ENCODE measurements at regions not wholly inside any gene's neighbourhood (a gene's known extent, or its start where the extent isn't known, plus 50 kb on each side); places are given as distances from the start of the nearest gene placed in this dataset.
A peak's percentile ranks its signal among the peaks of the same experiment; 100 is the strongest.

DNA sequence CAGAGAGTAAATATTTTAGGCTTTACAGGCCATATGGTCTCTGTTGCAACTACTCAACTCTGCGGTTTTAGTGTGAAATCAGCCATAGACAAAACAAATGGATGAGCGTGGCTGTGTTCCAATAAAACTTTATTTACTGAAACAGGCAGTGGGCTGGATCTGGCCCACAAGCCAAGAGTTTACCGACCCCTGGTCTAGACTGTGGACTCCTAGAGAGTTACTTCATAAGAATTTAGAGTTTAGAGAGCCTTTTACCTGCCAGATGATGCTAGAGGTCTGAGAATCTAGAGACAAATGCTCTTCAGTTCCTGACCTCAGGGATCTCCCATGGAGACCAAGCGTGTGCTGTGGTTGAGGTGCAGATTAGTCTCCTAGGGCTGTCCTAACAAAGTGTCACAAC lies 174.8 kb downstream of the PTEN start:
- WGBS, 2 donors = 68 to 82% methylated on average over 4 of the region's 4 CpGs

GRCh38 chr10:88039496-88040200 lies 176.2 kb downstream of the PTEN start:
- no peaks in the 10 kb centered on the region for H3K9me3 ChIP-seq
- no peaks in the 10 kb centered on the region for H3K27me3 ChIP-seq
- peaks cover 12 to 23% (median 16%) of the 10 kb centered on the region in 4 donors for H3K4me1 ChIP-seq
- TF ChIP-seq, protein P1, sequence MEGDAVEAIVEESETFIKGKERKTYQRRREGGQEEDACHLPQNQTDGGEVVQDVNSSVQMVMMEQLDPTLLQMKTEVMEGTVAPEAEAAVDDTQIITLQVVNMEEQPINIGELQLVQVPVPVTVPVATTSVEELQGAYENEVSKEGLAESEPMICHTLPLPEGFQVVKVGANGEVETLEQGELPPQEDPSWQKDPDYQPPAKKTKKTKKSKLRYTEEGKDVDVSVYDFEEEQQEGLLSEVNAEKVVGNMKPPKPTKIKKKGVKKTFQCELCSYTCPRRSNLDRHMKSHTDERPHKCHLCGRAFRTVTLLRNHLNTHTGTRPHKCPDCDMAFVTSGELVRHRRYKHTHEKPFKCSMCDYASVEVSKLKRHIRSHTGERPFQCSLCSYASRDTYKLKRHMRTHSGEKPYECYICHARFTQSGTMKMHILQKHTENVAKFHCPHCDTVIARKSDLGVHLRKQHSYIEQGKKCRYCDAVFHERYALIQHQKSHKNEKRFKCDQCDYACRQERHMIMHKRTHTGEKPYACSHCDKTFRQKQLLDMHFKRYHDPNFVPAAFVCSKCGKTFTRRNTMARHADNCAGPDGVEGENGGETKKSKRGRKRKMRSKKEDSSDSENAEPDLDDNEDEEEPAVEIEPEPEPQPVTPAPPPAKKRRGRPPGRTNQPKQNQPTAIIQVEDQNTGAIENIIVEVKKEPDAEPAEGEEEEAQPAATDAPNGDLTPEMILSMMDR (IDR thresholded peaks at IDR 0.05) = no peak
- TF ChIP-seq EP300 (IDR thresholded peaks at IDR 0.05) (no peak), POLR2A (IDR thresholded peaks at IDR 0.05) (no peak), POLR2AphosphoS5 (IDR thresholded peaks at IDR 0.05) (no peak)
- ATAC-seq (ENCODE audit: low FRiP score in 2 of 2) = no peak
- H3K4me3 ChIP-seq = no peak overlapping the region
- DNase-seq = no peak
- WGBS, 2 donors = 65 to 78% methylated on average over 6 of the region's 6 CpGs
- no peaks in the 10 kb centered on the region for H3K36me3 ChIP-seq
- no peak overlapping the region for H3K27ac ChIP-seq

More for the DNA sequence above, 174.8 kb downstream of the PTEN start:
- peaks cover 9 to 21% (median 14%) of the 10 kb centered on the region in 4 donors for H3K4me1 ChIP-seq
- H3K27ac ChIP-seq = no peak overlapping the region
- H3K4me3 ChIP-seq = no peak overlapping the region
- H3K9me3 ChIP-seq = no peaks in the 10 kb centered on the region
- no peaks in the 10 kb centered on the region for H3K36me3 ChIP-seq
- H3K27me3 ChIP-seq = no peaks in the 10 kb centered on the region
- TF ChIP-seq EP300 (IDR thresholded peaks at IDR 0.05) (no peak), POLR2AphosphoS5 (IDR thresholded peaks at IDR 0.05) (no peak), POLR2A (IDR thresholded peaks at IDR 0.05) (no peak)
- TF ChIP-seq, protein P1 (IDR thresholded peaks at IDR 0.05) = no peak
- no peak for DNase-seq
- no peak for ATAC-seq (ENCODE audit: low FRiP score in 2 of 2)

- no peaks in the 10 kb centered on the region for H3K27me3 ChIP-seq
- ATAC-seq (ENCODE audit: low FRiP score in 2 of 2) (peak in 1 of 2 donors; percentile 44), DNase-seq (no peak)
- TF ChIP-seq, protein P1 (IDR thresholded peaks at IDR 0.05) = no peak
- TF ChIP-seq POLR2AphosphoS5 (IDR thresholded peaks at IDR 0.05) = no peak
- TF ChIP-seq EP300 (IDR thresholded peaks at IDR 0.05) = no peak
- 54 to 59% methylated on average over 11 of the region's 11 CpGs for WGBS, 2 donors
- peak overlapping the region; percentile 64 to 85 (median 76) for H3K27ac ChIP-seq
- no peaks in the 10 kb centered on the region for H3K36me3 ChIP-seq
- H3K4me1 ChIP-seq = peaks cover 12 to 24% (median 18%) of the 10 kb centered on the region in 4 donors
- no peaks in the 10 kb centered on the region for H3K9me3 ChIP-seq
- peak overlapping the region in 1 of 4 donors; percentile 29 for H3K4me3 ChIP-seq
Measured at GRCh38 chr10:88041243-88042159, 178.1 kb downstream of the PTEN start.

DNA sequence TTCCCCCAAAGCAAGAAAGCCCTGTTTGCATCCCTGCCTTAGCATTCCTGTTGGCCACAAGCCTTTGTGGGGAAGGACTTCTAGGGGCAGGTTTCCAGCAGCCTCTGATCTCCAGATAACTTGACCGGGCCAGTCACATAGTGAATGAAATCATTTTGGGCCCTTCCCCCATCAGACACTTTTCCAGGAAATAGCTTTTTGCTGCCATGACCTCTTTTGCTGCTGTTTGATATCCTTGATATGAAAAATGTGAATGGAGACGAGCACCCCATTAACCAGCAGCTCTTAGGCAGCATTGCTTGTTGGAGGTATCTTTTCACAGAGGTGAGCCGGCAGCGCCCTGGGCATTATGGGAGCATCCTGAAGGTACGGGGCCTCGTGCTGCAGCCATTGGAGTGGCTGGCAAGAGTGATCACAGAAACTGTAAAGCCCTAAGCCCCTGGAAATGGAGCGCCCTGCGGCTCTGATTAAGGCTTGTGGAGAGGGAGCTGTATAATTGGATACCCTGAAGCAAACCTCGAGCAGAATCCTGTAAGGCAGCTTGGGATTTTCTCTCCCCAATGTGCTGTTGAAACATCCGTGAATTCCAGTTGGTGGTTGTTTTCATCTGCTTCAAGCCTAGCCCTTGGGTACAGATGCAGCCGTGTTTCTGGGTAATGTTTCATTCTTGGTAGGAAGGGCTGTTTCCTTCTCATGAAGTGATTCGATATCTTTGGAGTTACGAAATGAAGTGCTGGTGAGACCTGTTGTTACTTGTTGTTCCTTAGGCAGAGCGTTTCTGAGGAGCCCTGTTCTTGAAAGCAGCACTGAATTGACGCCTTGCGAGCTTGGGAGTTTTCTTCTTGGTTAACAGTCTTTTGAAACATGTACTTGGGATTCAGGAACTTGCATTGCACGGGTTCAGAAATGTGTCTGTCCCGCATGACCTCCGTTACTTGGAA lies 179.0 kb downstream of the PTEN start:
- Histone ChIP-seq H3K27me3 (no peaks in the 10 kb centered on the region), H3K9me3 (no peaks in the 10 kb centered on the region), H3K36me3 (no peaks in the 10 kb centered on the region), H3K27ac (peak overlapping the region; percentile 64 to 85 (median 76)), H3K4me3 (peak overlapping the region in 3 of 4 donors; percentile 1 to 29 (median 16)), H3K4me1 (peaks cover 12 to 24% (median 18%) of the 10 kb centered on the region in 4 donors)
- ATAC-seq (ENCODE audit: low FRiP score in 2 of 2) (peak; percentile 76 to 80), DNase-seq (peak in 1 of 2 donors; percentile 84)
- TF ChIP-seq POLR2AphosphoS5 (IDR thresholded peaks at IDR 0.05) (peak; percentile 66 to 76), EP300 (IDR thresholded peaks at IDR 0.05) (peak in 3 of 4 donors; percentile 49 to 94 (median 78)), POLR2A (IDR thresholded peaks at IDR 0.05) (peak in 1 of 4 donors; percentile 54)
- TF ChIP-seq, protein P1 (IDR thresholded peaks at IDR 0.05) = no peak
- 39 to 53% methylated on average over 17 to 19 of the region's 19 CpGs for WGBS, 2 donors
